Endodermal cell (in vitro differentiated cells): ENCODE measurements at regions not wholly inside any gene's neighbourhood (a gene's known extent, or its start where the extent isn't known, plus 50 kb on each side); places are given as distances from the start of the nearest gene placed in this dataset.

ENCODE experiments used
- DNase-seq: peaks from one replicate; pipeline ENCODE4 v3.0.0-alpha.2; 2017
- H3K27ac ChIP-seq: 2 replicates; pipeline ENCODE4 v1.5.1; 2013; ENCODE audit warnings: mild to moderate bottlenecking, low read depth, low read length, moderate library complexity
- H3K27me3 ChIP-seq: 2 replicates; pipeline ENCODE4 v1.6.1; 2013; ENCODE audit warnings: mild to moderate bottlenecking, low read length, moderate library complexity; ENCODE audit not compliant: insufficient read depth, control insufficient read depth, poor library complexity, severe bottlenecking
- H3K36me3 ChIP-seq: 2 replicates; pipeline ENCODE4 v1.7.0; 2013; ENCODE audit warnings: mild to moderate bottlenecking, low read length, moderate library complexity; ENCODE audit not compliant: control insufficient read depth, insufficient read depth
- H3K4me1 ChIP-seq: one replicate; pipeline ENCODE4 v1.7.0; 2013; ENCODE audit warnings: low read length; ENCODE audit not compliant: control insufficient read depth, insufficient read depth
- H3K4me3 ChIP-seq: 2 replicates; pipeline ENCODE4 v1.5.1; 2013; ENCODE audit warnings: mild to moderate bottlenecking, low read length, moderate library complexity
- H3K9ac ChIP-seq: 2 replicates; pipeline ENCODE4 v1.6.1; 2013; ENCODE audit warnings: mild to moderate bottlenecking, low read length, moderate library complexity; ENCODE audit not compliant: poor library complexity, severe bottlenecking; ENCODE audit errors: extremely low read depth
- H3K9me3 ChIP-seq: 2 replicates; pipeline ENCODE4 v1.6.1; 2013; ENCODE audit warnings: mild to moderate bottlenecking, low read length, moderate library complexity; ENCODE audit not compliant: control insufficient read depth
- H3K27ac Mint-ChIP-seq: 2 replicates; pipeline ENCODE4 v1.8.0; 2020; ENCODE audit warnings: mixed read lengths
- H3K27me3 Mint-ChIP-seq: 2 replicates; pipeline ENCODE4 v1.8.0; 2021; ENCODE audit warnings: mild to moderate bottlenecking, mixed read lengths; ENCODE audit not compliant: insufficient read depth
- H3K36me3 Mint-ChIP-seq: 2 replicates; pipeline ENCODE4 v1.8.0; 2020; ENCODE audit warnings: low read depth, mixed read lengths
- H3K4me1 Mint-ChIP-seq: 2 replicates; pipeline ENCODE4 v1.8.0; 2020; ENCODE audit warnings: mixed read lengths
- H3K4me3 Mint-ChIP-seq: 2 replicates; pipeline ENCODE4 v1.8.0; 2020; ENCODE audit warnings: mild to moderate bottlenecking, moderate library complexity, mixed read lengths
- H3K9me3 Mint-ChIP-seq: 2 replicates; pipeline ENCODE4 v1.8.0; 2020; ENCODE audit warnings: mild to moderate bottlenecking, mixed read lengths
- CTCF ChIP-seq: fragments of 200-600 bp; sonication (generic); conservative IDR thresholded peaks from 2 replicates; pipeline ENCODE4 v1.5.0; 2021; ENCODE audit warnings: antibody characterized with exemption, mild to moderate bottlenecking
- WGBS, 2 experiments: methylation state at CpG; one replicate each; pipeline versions ENCODE4 v1.1.5 to v1.1.7; 2013; ENCODE audit warnings: missing lambda C conversion rate in 2 of 2, mixed read lengths in 1 of 2; ENCODE audit not compliant: insufficient coverage in 1 of 2, insufficient read length in 1 of 2; 5-methylcytosine and 5-hydroxymethylcytosine counted together

- Histone ChIP-seq H3K4me3 (no peak overlapping the region), H3K27me3 (no peaks in the 10 kb centered on the region), H3K27ac (no peak overlapping the region), H3K9ac (no peak overlapping the region), H3K36me3 (no peaks in the 10 kb centered on the region), H3K9me3 (no peaks in the 10 kb centered on the region), H3K4me1 (peaks cover 3% of the 10 kb centered on the region)
- TF ChIP-seq CTCF = no peak
- no peaks in the 10 kb centered on the region for H3K9me3 Mint-ChIP-seq
- no peak for DNase-seq
- no peaks in the 10 kb centered on the region for H3K36me3 Mint-ChIP-seq
- H3K4me3 Mint-ChIP-seq = no peak overlapping the region
- peaks cover 15% of the 10 kb centered on the region for H3K4me1 Mint-ChIP-seq
- H3K27ac Mint-ChIP-seq = no peak overlapping the region
- 96 to 100% methylated on average over 2 to 3 of the region's 4 CpGs for WGBS, 2 experiments
- H3K27me3 Mint-ChIP-seq = no peaks in the 10 kb centered on the region
Observed at GRCh38 chr3:167892205-167892604, 156.7 kb downstream of the SERPINI1 start.

GRCh38 chr3:167887096-167887495 lies 151.6 kb downstream of the SERPINI1 start:
- peak overlapping the region; percentile 48 for H3K27ac Mint-ChIP-seq
- DNase-seq = no peak
- no peak overlapping the region for H3K4me3 Mint-ChIP-seq
- Histone ChIP-seq H3K4me1 (peaks cover 4% of the 10 kb centered on the region), H3K4me3 (no peak overlapping the region), H3K9ac (no peak overlapping the region), H3K27ac (no peak overlapping the region), H3K27me3 (no peaks in the 10 kb centered on the region), H3K9me3 (no peaks in the 10 kb centered on the region), H3K36me3 (no peaks in the 10 kb centered on the region)
- no peaks in the 10 kb centered on the region for H3K9me3 Mint-ChIP-seq
- H3K27me3 Mint-ChIP-seq = no peaks in the 10 kb centered on the region
- H3K36me3 Mint-ChIP-seq = no peaks in the 10 kb centered on the region
- WGBS, 2 experiments = 94% methylated on average over 1 of the region's 1 CpG; no CpG with 5 or more reads in 1 of the 2 experiments
- peaks cover 31% of the 10 kb centered on the region for H3K4me1 Mint-ChIP-seq
- TF ChIP-seq CTCF = no peak

GRCh38 chr3:167886690-167887089 lies 151.2 kb downstream of the SERPINI1 start:
- 95% methylated on average over 2 of the region's 2 CpGs; no CpG with 5 or more reads in 1 of the 2 experiments for WGBS, 2 experiments

More at GRCh38 chr3:167886690-167887089, 151.2 kb downstream of the SERPINI1 start:
- Histone ChIP-seq H3K9ac (no peak overlapping the region), H3K9me3 (no peaks in the 10 kb centered on the region), H3K36me3 (no peaks in the 10 kb centered on the region), H3K4me3 (no peak overlapping the region), H3K4me1 (peaks cover 5% of the 10 kb centered on the region), H3K27ac (no peak overlapping the region), H3K27me3 (no peaks in the 10 kb centered on the region)
- no peak for TF ChIP-seq CTCF
- Mint-ChIP-seq H3K4me3 (no peak overlapping the region), H3K9me3 (no peaks in the 10 kb centered on the region), H3K4me1 (peaks cover 34% of the 10 kb centered on the region), H3K27ac (no peak overlapping the region), H3K36me3 (no peaks in the 10 kb centered on the region), H3K27me3 (no peaks in the 10 kb centered on the region)
- DNase-seq = no peak
